IPS DF 6.9 (cell line): ENCODE measurements at regions not wholly inside any gene's neighbourhood (a gene's known extent, or its start where the extent isn't known, plus 50 kb on each side); places are given as distances from the start of the nearest gene placed in this dataset.

Experiments
- DNase-seq: peaks from one replicate; pipeline ENCODE4 v3.0.0-alpha.2; 2013; ENCODE audit warnings: low read depth, low spot score
- H3K27ac ChIP-seq: one replicate; pipeline ENCODE4 v1.5.1; 2013; ENCODE audit warnings: low read length, control low read depth
- H3K27me3 ChIP-seq: 2 replicates; pipeline ENCODE4 v1.6.1; 2013; ENCODE audit warnings: mild to moderate bottlenecking, low read length; ENCODE audit not compliant: control insufficient read depth, insufficient read depth
- H3K36me3 ChIP-seq: 2 replicates; pipeline ENCODE4 v1.6.1; 2013; ENCODE audit warnings: low read length; ENCODE audit not compliant: control insufficient read depth, insufficient read depth
- H3K4me1 ChIP-seq: 2 replicates; pipeline ENCODE4 v1.6.1; 2013; ENCODE audit warnings: low read length; ENCODE audit not compliant: control insufficient read depth, insufficient read depth
- H3K4me3 ChIP-seq: 2 replicates; pipeline ENCODE4 v1.5.1; 2013; ENCODE audit warnings: mild to moderate bottlenecking, low read length
- H3K9me3 ChIP-seq: 2 replicates; pipeline ENCODE4 v1.6.1; 2013; ENCODE audit warnings: low read length, inconsistent platforms; ENCODE audit not compliant: control insufficient read depth, insufficient read depth
- WGBS: extraction: QIAGEN DNeasy Blood & Tissue Kit; methylation state at CpG from one replicate; pipeline ENCODE4 v1.1.7; 2013; ENCODE audit warnings: mixed read lengths, missing lambda C conversion rate; ENCODE audit not compliant: insufficient read length, insufficient coverage; 5-methylcytosine and 5-hydroxymethylcytosine counted together

DNA sequence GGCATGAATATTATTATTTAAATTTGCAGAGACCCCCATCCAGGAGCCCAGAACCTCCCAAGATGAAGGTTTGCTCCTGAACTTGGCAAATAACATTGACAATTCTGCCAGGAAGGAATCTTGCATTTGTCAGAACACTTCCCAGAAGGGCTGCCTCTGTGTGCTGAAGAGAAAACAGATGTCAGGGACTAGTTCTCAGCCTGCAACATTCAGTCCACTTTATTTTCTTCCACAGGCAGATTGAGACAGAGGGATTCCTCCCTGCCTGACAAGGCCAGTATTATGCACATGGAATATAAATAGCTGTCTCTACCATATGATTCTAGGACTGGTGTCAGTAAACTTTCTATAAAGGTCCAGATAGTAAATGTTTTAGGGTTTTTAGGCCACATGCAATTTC, 171.5 kb upstream of the SIX2 start:
- Histone ChIP-seq H3K27me3 (no peaks in the 10 kb centered on the region), H3K4me3 (no peak overlapping the region), H3K36me3 (no peaks in the 10 kb centered on the region), H3K27ac (no peak overlapping the region), H3K9me3 (no peaks in the 10 kb centered on the region), H3K4me1 (no peaks in the 10 kb centered on the region)
- no peak for DNase-seq

DNA sequence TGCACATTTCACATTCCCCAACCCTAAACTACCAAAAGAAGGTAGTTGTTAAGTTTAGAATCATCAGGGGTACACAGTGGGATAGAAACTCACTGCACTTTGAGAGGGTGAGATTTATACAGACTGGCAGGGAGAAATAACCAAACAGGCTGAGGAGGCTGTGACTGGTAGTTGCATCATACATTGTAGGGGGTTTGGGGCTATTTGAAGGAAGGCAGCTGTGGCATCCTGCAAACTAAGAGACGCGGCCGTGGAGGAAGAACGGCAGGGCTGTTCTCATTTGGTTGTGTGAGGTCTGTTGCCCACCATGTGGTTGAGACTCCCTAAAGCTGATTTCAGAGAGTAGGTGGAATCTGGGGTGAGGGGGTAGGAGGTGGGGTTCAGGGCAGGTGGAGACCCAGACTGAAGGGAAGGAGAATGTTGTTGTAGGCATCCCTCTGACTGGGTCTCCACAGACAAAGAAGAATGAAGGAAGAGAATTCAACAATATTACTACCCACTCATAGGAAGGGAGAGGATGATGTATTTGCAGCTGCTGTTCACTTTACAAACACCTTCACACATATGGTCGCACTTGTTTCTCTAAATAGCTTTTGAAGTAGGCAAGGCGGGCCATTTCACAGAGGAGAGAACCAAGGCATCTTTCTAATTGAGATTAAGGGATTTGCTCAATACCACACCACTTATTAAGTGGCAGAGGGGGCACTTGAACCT, 170.9 kb upstream of the SIX2 start:
- WGBS, result no CpG with 5 or more reads among the region's 6 CpGs
- H3K4me1 ChIP-seq, result no peaks in the 10 kb centered on the region
- no peak overlapping the region for H3K4me3 ChIP-seq
- no peak for DNase-seq
- H3K27ac ChIP-seq, result no peak overlapping the region
- no peaks in the 10 kb centered on the region for H3K9me3 ChIP-seq
- H3K36me3 ChIP-seq, result no peaks in the 10 kb centered on the region
- H3K27me3 ChIP-seq, result no peaks in the 10 kb centered on the region

DNA sequence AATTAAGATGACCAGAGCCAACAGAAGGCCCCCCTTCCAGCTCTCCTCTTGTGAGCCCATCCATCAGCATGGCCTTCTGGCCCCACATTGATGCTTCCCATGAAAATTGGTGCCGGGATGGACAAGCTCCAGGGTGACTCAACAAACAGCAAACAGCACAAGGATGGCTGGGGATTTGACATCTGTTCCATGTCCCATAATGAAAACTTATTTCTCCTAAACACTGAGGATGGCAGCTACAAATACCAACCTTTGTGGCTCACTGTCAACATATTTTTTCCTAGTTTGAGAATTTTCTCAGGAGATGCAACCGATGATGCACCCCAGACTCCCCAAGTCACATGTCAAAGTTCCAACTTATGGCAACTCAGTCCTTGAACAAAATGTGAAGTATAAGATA, 169.6 kb upstream of the SIX2 start:
- WGBS, result no CpG with 5 or more reads among the region's 2 CpGs
- Histone ChIP-seq H3K27ac (no peak overlapping the region), H3K4me3 (no peak overlapping the region), H3K4me1 (no peaks in the 10 kb centered on the region), H3K36me3 (no peaks in the 10 kb centered on the region), H3K9me3 (no peaks in the 10 kb centered on the region), H3K27me3 (no peaks in the 10 kb centered on the region)
- no peak for DNase-seq

DNA sequence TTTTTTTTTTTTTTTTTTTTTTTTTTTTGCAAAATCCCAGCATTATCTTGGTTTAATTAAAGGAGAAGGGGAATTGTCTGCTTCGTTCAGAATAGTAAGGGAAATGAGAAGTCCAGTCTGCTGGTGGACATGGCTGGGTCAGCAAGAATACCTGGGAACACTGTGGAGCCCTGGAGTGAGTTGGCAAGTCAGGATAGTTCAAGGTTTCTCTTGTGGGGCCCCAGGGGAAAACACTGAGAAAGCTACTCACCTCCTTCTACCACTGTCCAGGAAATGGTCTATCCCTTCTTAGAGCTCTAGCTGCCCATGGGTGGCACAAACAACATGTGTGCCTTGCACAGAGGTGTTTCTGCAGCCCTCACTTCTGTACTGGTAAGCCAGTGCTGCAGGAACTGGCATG, 169.1 kb upstream of the SIX2 start:
- H3K9me3 ChIP-seq, result no peaks in the 10 kb centered on the region
- no peaks in the 10 kb centered on the region for H3K4me1 ChIP-seq
- DNase-seq, result no peak
- H3K27me3 ChIP-seq, result no peaks in the 10 kb centered on the region
- H3K36me3 ChIP-seq, result no peaks in the 10 kb centered on the region
- H3K27ac ChIP-seq, result no peak overlapping the region
- no CpG with 5 or more reads among the region's 1 CpG for WGBS
- H3K4me3 ChIP-seq, result no peak overlapping the region

DNA sequence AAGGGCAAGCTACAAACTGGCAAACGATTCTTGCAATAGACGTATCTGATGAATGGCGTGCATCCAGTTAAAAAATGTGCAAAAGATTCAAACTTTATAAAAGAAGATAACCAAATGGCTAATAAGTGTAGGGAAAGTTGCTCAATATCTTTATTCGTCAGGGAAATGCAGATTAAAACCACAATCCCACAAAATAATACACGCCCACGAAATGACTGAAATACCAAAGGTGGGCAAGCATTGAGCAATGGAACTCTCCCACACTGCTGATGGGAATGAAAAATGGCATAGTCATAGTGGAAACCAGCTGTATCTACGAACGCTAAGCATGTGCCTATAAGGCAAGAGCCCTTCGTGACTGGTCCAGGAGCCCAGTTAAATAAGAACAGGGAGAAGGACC, 168.6 kb upstream of the SIX2 start:
- Histone ChIP-seq H3K9me3 (no peaks in the 10 kb centered on the region), H3K27ac (no peak overlapping the region), H3K27me3 (no peaks in the 10 kb centered on the region), H3K4me1 (no peaks in the 10 kb centered on the region), H3K4me3 (no peak overlapping the region), H3K36me3 (no peaks in the 10 kb centered on the region)
- DNase-seq, result no peak
- WGBS, result no CpG with 5 or more reads among the region's 9 CpGs

DNA sequence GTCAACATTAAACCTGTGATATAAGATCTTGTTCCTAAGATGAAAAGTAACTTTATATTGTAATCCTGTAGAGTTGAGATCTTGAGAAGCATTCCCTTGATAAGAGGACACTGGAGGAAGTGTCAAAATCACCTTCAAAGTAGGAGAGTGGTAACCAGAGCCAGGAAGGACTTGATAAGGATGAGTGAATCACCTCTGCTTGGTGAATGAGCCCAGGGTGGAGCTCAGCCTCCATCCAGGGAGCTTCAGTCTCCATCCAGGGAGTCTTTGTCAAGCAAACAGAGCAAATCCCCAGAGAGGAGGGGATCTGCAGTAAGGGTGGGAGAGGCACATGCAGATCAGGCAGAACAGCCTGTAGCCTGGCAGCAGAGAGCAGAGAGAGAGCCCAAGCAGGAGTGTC, 167.1 kb upstream of the SIX2 start:
- Histone ChIP-seq H3K9me3 (no peaks in the 10 kb centered on the region), H3K27me3 (no peaks in the 10 kb centered on the region), H3K27ac (no peak overlapping the region), H3K4me3 (no peak overlapping the region), H3K4me1 (no peaks in the 10 kb centered on the region), H3K36me3 (no peaks in the 10 kb centered on the region)
- DNase-seq, result no peak

DNA sequence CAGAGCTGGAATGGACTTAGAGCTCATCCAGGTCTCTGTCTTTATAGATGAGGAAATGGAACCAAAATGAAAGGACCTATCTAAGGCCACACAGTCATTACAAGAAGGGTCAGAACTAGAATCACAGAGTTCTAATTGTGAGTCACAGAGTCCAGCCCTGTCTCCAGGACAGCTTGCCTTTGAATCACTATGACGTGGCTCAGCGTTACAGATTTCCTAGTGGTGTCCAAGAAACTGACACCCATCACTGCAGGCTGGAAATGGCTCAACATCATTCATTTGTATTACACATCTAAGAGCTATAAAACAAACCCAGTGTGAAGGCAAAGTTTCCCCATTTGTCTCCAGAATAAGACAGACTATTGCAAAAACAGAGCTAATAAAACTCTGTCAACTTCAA, 164.3 kb upstream of the SIX2 start:
- H3K27ac ChIP-seq, result no peak overlapping the region
- no peak for DNase-seq
- H3K9me3 ChIP-seq, result no peaks in the 10 kb centered on the region
- no peaks in the 10 kb centered on the region for H3K36me3 ChIP-seq
- H3K4me3 ChIP-seq, result no peak overlapping the region
- no CpG with 5 or more reads among the region's 2 CpGs for WGBS
- H3K4me1 ChIP-seq, result 0 out of 2 replicates have a peak, but pooled peaks cover 1% of the 10 kb centered on the region
- peaks cover 9% of the 10 kb centered on the region; the same call in 1 of the 2 replicates for H3K27me3 ChIP-seq

DNA sequence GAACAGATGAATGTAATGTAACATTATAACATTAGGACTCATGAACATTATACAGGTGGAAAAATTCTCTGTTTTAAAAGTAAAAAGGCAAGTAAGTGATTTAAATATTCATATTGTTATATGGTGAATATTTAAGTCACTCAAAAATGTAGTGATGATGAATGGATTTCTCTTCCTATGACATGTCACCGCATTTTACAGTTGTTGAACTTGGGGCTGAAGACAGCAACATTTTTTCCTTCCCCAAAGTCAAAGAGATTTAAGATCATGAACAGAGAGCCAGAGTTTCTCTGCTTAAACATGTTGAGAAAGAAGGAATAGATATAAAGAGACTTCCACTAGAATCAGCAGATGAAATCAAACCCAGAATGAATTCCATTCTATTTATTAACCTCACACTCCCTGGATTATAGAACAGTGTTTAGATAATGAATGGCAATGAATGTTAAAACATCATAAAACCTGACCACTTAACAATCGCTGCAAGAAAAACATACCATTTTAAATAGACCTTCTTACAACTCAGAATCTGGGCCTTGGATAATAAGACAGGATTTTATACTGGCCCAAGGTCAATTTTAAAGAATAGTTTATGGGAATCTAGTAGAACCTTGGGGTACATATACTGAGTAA, 163.6 kb upstream of the SIX2 start:
- Histone ChIP-seq H3K36me3 (no peaks in the 10 kb centered on the region), H3K9me3 (no peaks in the 10 kb centered on the region), H3K27ac (no peak overlapping the region), H3K4me1 (0 out of 2 replicates have a peak, but pooled peaks cover 1% of the 10 kb centered on the region), H3K4me3 (no peak overlapping the region), H3K27me3 (peaks cover 15% of the 10 kb centered on the region)
- no peak for DNase-seq
- no CpG with 5 or more reads among the region's 2 CpGs for WGBS

DNA sequence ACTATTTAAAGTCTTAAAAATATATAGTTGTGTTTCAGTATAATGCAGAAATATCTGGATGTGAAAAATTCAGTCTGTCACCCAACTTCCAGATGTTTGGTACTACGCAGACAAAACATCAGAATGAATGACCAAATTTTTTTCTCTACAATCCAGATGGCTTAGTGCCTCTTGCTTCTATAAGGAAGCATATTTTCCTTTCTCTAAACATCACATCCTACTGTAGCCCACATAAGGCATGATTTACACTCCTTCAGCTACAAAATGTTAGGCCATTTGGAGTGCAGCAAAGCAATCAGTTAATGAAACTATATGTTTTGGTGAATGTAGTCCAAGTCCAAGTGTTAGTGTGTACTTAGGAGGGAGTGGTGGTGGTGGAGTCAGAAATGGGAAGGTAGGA, 162.9 kb upstream of the SIX2 start:
- H3K36me3 ChIP-seq, result no peaks in the 10 kb centered on the region
- no peak for DNase-seq
- peaks cover 18% of the 10 kb centered on the region for H3K27me3 ChIP-seq
- H3K9me3 ChIP-seq, result no peaks in the 10 kb centered on the region
- 0 out of 2 replicates have a peak, but pooled peaks cover 1% of the 10 kb centered on the region for H3K4me1 ChIP-seq
- WGBS, result no CpG with 5 or more reads among the region's 1 CpG
- H3K4me3 ChIP-seq, result no peak overlapping the region
- no peak overlapping the region for H3K27ac ChIP-seq

DNA sequence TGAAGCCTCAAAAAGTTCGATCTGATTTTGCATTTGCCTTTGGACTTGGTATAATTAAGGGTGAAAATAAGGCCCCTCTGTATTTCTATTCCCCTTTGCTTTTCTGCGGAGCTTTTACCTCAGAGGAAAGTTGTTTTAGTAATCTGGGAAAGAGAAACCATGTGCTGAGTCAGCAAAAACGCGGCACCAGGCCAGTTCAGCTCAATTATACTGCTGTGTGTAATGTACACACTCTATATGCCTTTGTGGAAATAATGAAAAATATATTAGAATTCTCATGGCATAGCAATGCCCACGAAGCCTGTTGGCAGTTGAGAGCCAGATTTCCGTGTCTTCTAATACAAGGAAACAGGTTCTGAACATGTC, 161.9 kb upstream of the SIX2 start:
- no CpG with 5 or more reads among the region's 6 CpGs for WGBS
- Histone ChIP-seq H3K4me1 (0 out of 2 replicates have a peak, but pooled peaks cover 1% of the 10 kb centered on the region), H3K9me3 (no peaks in the 10 kb centered on the region), H3K27me3 (peaks cover 18% of the 10 kb centered on the region), H3K4me3 (no peak overlapping the region), H3K27ac (no peak overlapping the region), H3K36me3 (no peaks in the 10 kb centered on the region)
- DNase-seq, result no peak
